ENCODE measurements at regions not wholly inside any gene's neighbourhood (a gene's known extent, or its start where the extent isn't known, plus 50 kb on each side); places are given as distances from the start of the nearest gene placed in this dataset.

- TF ChIP-seq CTCF (conservative IDR thresholded peaks at IDR 0.05; ENCODE audit: control insufficient read depth, insufficient read depth, low read depth, low read length) = no peak
- DNase-seq (ENCODE audit: low read depth) = no peak
- no peak overlapping the region for H3K4me3 ChIP-seq (ENCODE audit: control insufficient read depth, low read depth, low read length)
These were observed 122.2 kb upstream of the RTL1 start for GRCh38 chr14:101025696-101026095.

- no peak for TF ChIP-seq CTCF (conservative IDR thresholded peaks at IDR 0.05; ENCODE audit: control insufficient read depth, insufficient read depth, low read depth, low read length)
- no peak overlapping the region for H3K4me3 ChIP-seq (ENCODE audit: control insufficient read depth, low read depth, low read length)
- DNase-seq (ENCODE audit: low read depth) = no peak
These were observed 122.8 kb upstream of the RTL1 start for GRCh38 chr14:101026341-101026740.

GRCh38 chr14:101027291-101027690 lies 123.8 kb upstream of the RTL1 start:
- H3K4me3 ChIP-seq (ENCODE audit: control insufficient read depth, low read depth, low read length) = no peak overlapping the region
- no peak for DNase-seq (ENCODE audit: low read depth)
- TF ChIP-seq CTCF (conservative IDR thresholded peaks at IDR 0.05; ENCODE audit: control insufficient read depth, insufficient read depth, low read depth, low read length) = no peak

GRCh38 chr14:101027966-101028365 lies 124.4 kb upstream of the RTL1 start:
- no peak for DNase-seq (ENCODE audit: low read depth)
- TF ChIP-seq CTCF (conservative IDR thresholded peaks at IDR 0.05; ENCODE audit: control insufficient read depth, insufficient read depth, low read depth, low read length) = no peak
- H3K4me3 ChIP-seq (ENCODE audit: control insufficient read depth, low read depth, low read length) = no peak overlapping the region

- DNase-seq (ENCODE audit: low read depth) = no peak
- no peak overlapping the region for H3K4me3 ChIP-seq (ENCODE audit: control insufficient read depth, low read depth, low read length)
- no peak for TF ChIP-seq CTCF (conservative IDR thresholded peaks at IDR 0.05; ENCODE audit: control insufficient read depth, insufficient read depth, low read depth, low read length)
These were observed 125.6 kb upstream of the RTL1 start for GRCh38 chr14:101028971-101029667.

- TF ChIP-seq CTCF (conservative IDR thresholded peaks at IDR 0.05; ENCODE audit: control insufficient read depth, insufficient read depth, low read depth, low read length) = no peak
- H3K4me3 ChIP-seq (ENCODE audit: control insufficient read depth, low read depth, low read length) = no peak overlapping the region
These were observed 126.3 kb upstream of the RTL1 start for GRCh38 chr14:101029668-101030290.

More at GRCh38 chr14:101029668-101030290, 126.3 kb upstream of the RTL1 start:
- DNase-seq (ENCODE audit: low read depth) = no peak
